ENCODE measurements at regions not wholly inside any gene's neighbourhood (a gene's known extent, or its start where the extent isn't known, plus 50 kb on each side); places are given as distances from the start of the nearest gene placed in this dataset.

DNA sequence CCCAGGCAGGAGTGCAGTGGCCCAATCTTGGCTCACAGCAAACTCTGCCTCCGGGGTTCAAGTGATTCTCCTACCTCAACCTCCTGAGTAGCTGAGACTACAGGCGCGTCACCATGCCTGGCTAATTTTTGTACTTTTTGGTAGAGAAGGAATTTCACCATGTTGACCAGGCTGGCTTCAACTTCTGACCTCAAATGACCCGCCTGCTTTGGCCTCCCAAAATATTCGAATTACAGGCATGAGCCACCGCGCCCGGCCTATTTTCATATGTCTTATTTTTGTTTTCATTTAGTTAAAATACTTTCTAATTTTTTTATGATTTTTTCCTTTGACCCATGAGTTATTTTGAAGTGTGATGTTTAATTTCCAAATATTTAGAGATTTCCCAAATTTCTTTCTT is 143.6 kb upstream of the VRK1 start:
- TF ChIP-seq, protein P1, sequence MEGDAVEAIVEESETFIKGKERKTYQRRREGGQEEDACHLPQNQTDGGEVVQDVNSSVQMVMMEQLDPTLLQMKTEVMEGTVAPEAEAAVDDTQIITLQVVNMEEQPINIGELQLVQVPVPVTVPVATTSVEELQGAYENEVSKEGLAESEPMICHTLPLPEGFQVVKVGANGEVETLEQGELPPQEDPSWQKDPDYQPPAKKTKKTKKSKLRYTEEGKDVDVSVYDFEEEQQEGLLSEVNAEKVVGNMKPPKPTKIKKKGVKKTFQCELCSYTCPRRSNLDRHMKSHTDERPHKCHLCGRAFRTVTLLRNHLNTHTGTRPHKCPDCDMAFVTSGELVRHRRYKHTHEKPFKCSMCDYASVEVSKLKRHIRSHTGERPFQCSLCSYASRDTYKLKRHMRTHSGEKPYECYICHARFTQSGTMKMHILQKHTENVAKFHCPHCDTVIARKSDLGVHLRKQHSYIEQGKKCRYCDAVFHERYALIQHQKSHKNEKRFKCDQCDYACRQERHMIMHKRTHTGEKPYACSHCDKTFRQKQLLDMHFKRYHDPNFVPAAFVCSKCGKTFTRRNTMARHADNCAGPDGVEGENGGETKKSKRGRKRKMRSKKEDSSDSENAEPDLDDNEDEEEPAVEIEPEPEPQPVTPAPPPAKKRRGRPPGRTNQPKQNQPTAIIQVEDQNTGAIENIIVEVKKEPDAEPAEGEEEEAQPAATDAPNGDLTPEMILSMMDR (IDR thresholded peaks at IDR 0.05) = no peak
- TF ChIP-seq POLR2A (IDR thresholded peaks at IDR 0.05) (no peak), POLR2AphosphoS5 (IDR thresholded peaks at IDR 0.05) (no peak)
